ENCODE measurements at regions not wholly inside any gene's neighbourhood (a gene's known extent, or its start where the extent isn't known, plus 50 kb on each side); places are given as distances from the start of the nearest gene placed in this dataset.

- TF ChIP-seq CTCF (IDR thresholded peaks at IDR 0.05) = no peak
- TF ChIP-seq POLR2A (IDR thresholded peaks at IDR 0.05; ENCODE audit: low read depth) = no peak
- no peak for TF ChIP-seq POLR2AphosphoS5 (IDR thresholded peaks at IDR 0.05)
- TF ChIP-seq EP300 (IDR thresholded peaks at IDR 0.05) = no peak
Observed at GRCh38 chr16:66291833-66292232, 74.7 kb upstream of the CDH5 start.
